ENCODE measurements at regions not wholly inside any gene's neighbourhood (a gene's known extent, or its start where the extent isn't known, plus 50 kb on each side); places are given as distances from the start of the nearest gene placed in this dataset.

DNA sequence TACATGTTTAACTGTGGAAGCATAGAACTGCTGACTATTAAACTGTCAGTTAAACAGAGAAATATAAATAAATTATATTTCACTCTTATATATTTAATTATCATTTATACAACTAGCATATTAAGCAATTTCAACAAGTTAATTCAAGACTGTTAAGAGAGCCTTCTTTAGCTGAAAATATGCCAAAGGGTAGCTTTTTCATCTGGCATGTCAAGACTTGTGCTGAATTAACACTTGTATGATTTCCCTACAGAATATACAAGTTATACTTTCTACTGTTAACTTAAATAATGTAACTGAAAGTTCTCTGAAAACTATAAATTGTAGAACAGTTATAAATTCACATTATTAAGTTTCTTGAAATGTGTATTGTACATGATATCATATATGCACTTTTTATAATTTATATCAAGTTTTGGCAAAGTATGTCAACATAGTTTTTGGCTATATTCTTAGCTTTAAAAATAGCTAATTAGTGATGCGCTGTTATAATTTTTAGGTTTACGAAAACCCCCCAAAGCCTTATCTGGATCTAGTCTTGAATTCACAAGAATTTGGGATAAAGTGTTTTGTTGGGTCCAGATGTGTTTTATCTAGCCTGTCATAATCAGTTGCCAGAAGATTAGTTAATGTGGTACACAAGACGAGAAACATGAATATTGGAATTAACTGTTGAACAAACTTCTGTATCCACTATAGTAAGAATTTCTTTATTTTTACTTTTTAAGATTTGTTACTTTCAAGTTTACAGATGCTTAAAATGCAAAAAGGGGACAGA is 231.1 kb upstream of the FOXP2 start:
- Histone ChIP-seq H3K27me3 (ENCODE audit: control insufficient read depth, insufficient read depth, low read length) (no peaks in the 10 kb centered on the region), H3K9me3 (ENCODE audit: control insufficient read depth, insufficient read depth, low read length) (no peaks in the 10 kb centered on the region), H3K4me3 (ENCODE audit: low read depth, low read length) (no peak overlapping the region), H3K27ac (ENCODE audit: low read depth, low read length) (no peak overlapping the region)
- POLR2A ChIA-PET, result no interaction called here
- TF ChIP-seq, protein P1, sequence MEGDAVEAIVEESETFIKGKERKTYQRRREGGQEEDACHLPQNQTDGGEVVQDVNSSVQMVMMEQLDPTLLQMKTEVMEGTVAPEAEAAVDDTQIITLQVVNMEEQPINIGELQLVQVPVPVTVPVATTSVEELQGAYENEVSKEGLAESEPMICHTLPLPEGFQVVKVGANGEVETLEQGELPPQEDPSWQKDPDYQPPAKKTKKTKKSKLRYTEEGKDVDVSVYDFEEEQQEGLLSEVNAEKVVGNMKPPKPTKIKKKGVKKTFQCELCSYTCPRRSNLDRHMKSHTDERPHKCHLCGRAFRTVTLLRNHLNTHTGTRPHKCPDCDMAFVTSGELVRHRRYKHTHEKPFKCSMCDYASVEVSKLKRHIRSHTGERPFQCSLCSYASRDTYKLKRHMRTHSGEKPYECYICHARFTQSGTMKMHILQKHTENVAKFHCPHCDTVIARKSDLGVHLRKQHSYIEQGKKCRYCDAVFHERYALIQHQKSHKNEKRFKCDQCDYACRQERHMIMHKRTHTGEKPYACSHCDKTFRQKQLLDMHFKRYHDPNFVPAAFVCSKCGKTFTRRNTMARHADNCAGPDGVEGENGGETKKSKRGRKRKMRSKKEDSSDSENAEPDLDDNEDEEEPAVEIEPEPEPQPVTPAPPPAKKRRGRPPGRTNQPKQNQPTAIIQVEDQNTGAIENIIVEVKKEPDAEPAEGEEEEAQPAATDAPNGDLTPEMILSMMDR (IDR thresholded peaks at IDR 0.05; ENCODE audit: low read depth, low read length), result no peak
- DNase-seq (ENCODE audit: low read depth, low spot score), result no peak
- CTCF ChIA-PET, result no interaction called here

DNA sequence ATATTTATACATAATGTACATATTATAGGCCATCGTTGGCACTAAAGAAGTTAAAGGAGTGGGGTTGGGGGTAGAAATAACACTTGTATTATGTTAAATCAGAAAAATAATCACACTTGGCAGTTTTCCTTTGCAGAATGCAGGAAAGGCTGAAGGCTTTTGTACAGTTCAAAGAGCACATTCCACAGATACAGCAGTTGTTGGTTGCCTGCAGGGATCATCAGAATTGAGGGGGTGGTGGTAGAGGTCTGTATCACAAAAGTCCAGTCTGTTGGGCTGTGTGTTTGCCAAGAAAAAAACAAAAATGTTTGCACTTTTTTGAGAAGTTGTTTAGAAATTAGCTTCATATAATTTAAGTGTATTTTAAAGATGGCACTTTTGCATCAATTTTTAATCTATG is 231.8 kb upstream of the FOXP2 start:
- TF ChIP-seq, protein P1 (IDR thresholded peaks at IDR 0.05; ENCODE audit: low read depth, low read length), result no peak
- CTCF ChIA-PET, result no interaction called here
- H3K27me3 ChIP-seq (ENCODE audit: control insufficient read depth, insufficient read depth, low read length), result no peaks in the 10 kb centered on the region
- POLR2A ChIA-PET, result no interaction called here
- H3K9me3 ChIP-seq (ENCODE audit: control insufficient read depth, insufficient read depth, low read length), result no peaks in the 10 kb centered on the region
- no peak overlapping the region for H3K4me3 ChIP-seq (ENCODE audit: low read depth, low read length)
- no peak overlapping the region for H3K27ac ChIP-seq (ENCODE audit: low read depth, low read length)
- DNase-seq (ENCODE audit: low read depth, low spot score), result no peak

DNA sequence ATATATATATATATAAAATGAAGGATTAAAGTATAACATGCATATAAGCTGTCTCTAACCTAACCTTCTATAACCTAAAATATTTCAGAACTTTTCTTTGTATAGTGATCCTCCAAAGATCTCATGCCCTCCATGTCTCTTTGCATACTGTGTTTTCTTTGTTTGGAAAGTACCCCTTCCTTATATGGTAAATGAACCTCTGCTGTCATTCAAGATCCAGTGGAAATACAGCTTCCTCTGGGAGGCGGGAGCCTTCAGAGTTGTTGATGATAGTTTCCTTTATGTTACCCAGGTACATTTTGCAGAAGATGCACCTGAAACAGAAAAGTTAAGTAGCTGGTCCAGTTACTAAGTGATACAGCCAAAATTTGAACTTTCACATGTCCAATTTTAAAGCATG is 233.3 kb upstream of the FOXP2 start:
- H3K4me3 ChIP-seq (ENCODE audit: low read depth, low read length), result no peak overlapping the region
- no peaks in the 10 kb centered on the region for H3K9me3 ChIP-seq (ENCODE audit: control insufficient read depth, insufficient read depth, low read length)
- ChIA-PET POLR2A (no interaction called here), CTCF (no interaction called here)
- H3K27me3 ChIP-seq (ENCODE audit: control insufficient read depth, insufficient read depth, low read length), result no peaks in the 10 kb centered on the region
- no peak for DNase-seq (ENCODE audit: low read depth, low spot score)
- TF ChIP-seq, protein P1 (IDR thresholded peaks at IDR 0.05; ENCODE audit: low read depth, low read length), result no peak
- no peak overlapping the region for H3K27ac ChIP-seq (ENCODE audit: low read depth, low read length)

DNA sequence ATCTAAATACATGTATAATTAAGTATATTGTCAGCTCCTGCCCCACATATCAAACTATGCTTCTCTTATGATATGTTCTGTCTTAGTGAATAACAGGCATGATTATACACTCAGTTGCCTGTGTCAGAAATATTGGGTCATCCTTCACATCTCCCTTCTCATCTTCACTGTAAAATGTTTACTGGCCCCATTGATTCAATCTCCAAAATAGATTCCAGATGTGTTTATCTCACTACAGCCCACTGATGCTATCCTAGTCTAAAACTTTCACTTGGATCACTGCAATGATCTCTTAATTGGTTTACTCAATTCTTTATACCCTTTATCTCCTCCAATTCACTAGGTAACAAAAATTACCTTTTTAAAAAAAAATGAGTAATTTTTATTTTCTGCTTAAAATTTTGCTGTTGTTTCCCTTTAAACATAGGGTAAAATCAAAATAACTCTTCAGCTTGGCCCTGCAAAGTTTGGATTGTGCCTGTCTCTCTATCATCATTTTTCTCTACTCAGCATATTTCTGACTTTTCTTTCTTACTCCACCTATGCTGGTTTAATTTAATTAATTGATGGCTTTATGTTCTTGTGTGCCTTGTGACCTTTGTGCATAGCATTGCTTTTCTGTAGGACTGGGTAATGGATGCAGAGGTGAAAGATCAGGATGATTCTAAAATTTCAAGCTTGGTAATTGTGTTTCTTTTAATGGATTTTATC is 233.9 kb upstream of the FOXP2 start:
- Histone ChIP-seq H3K27me3 (ENCODE audit: control insufficient read depth, insufficient read depth, low read length) (no peaks in the 10 kb centered on the region), H3K27ac (ENCODE audit: low read depth, low read length) (no peak overlapping the region), H3K9me3 (ENCODE audit: control insufficient read depth, insufficient read depth, low read length) (no peaks in the 10 kb centered on the region), H3K4me3 (ENCODE audit: low read depth, low read length) (no peak overlapping the region)
- ChIA-PET POLR2A (no interaction called here), CTCF (no interaction called here)
- no peak for DNase-seq (ENCODE audit: low read depth, low spot score)
- TF ChIP-seq, protein P1 (IDR thresholded peaks at IDR 0.05; ENCODE audit: low read depth, low read length), result no peak

DNA sequence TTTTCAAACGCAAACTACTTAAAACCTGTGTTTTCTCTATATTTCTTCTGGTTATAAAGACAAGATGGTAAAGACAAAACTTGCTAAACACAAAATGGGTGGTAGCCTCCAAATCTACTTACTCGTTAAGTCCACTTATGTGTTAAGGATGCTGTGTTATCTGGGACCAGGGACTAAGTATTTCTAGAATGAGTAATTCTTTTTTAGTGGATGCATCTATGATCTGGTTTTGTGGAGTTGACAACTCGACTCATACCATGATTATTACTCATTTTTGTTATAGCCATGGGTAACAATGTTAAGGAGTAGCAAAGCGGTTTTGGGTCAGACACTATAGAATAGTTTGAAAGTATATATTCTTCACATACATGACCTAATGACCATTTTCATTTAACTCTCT is 239.5 kb upstream of the FOXP2 start:
- ChIA-PET POLR2A (no interaction called here), CTCF (no interaction called here)
- Histone ChIP-seq H3K27me3 (ENCODE audit: control insufficient read depth, insufficient read depth, low read length) (no peaks in the 10 kb centered on the region), H3K27ac (ENCODE audit: low read depth, low read length) (no peak overlapping the region), H3K4me3 (ENCODE audit: low read depth, low read length) (no peak overlapping the region), H3K9me3 (ENCODE audit: control insufficient read depth, insufficient read depth, low read length) (no peaks in the 10 kb centered on the region)
- no peak for DNase-seq (ENCODE audit: low read depth, low spot score)
- TF ChIP-seq, protein P1 (IDR thresholded peaks at IDR 0.05; ENCODE audit: low read depth, low read length), result no peak

Measured in AG04450 (cell line).